ENCODE measurements at regions not wholly inside any gene's neighbourhood (a gene's known extent, or its start where the extent isn't known, plus 50 kb on each side); places are given as distances from the start of the nearest gene placed in this dataset.

DNA sequence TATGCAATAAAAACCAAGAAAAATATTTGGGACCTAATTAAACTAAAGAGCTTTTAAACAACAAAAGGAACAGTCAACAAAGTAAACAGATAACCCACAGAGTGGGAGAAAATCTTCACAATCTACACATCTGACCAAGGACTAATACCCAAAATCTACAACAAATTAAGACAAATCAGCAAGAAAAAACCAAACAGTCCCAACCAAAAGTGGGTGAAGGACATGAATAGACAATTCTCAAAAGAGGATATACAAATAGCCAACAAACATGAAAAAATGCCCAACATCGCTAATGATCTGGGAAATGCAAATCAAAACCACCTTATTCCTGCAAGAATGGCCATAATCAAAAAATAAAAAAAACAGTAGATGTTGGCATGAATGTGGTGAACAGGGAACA lies 250.1 kb downstream of the C1D start:
- no peaks in the 10 kb centered on the region for H3K4me1 ChIP-seq (ENCODE audit: control insufficient read depth, extremely low read depth, insufficient read depth, low read length)
- H3K4me2 ChIP-seq (ENCODE audit: control insufficient read depth, extremely low read depth, insufficient read depth, low read depth, low read length) = no peak overlapping the region
- no peaks in the 10 kb centered on the region for H3K27me3 ChIP-seq (ENCODE audit: control insufficient read depth, extremely low read depth, insufficient read depth, low read length)
- no peaks in the 10 kb centered on the region for H3K36me3 ChIP-seq (ENCODE audit: control insufficient read depth in 2 of 2, extremely low read depth in 1 of 2, insufficient read depth in 2 of 2, low read length in 2 of 2)
- TF ChIP-seq CTCF (optimal IDR thresholded peaks at IDR 0.05 in 1 of 3, IDR thresholded peaks at IDR 0.05 in 1 of 3, conservative IDR thresholded peaks at IDR 0.05 in 1 of 3; ENCODE audit: extremely low read depth in 1 of 3, insufficient read depth in 2 of 3, low read length in 3 of 3) (no peak), EZH2 (IDR thresholded peaks at IDR 0.05; ENCODE audit: low read length) (no peak)
- DNase-seq (ENCODE audit: low read depth, low spot score) (no peak), FAIRE-seq (no peak)
- no peak overlapping the region for H3K4me3 ChIP-seq (ENCODE audit: control insufficient read depth in 2 of 3, extremely low read depth in 1 of 3, insufficient read depth in 2 of 3, low read depth in 1 of 3, low read length in 3 of 3)
- H3K27ac ChIP-seq (ENCODE audit: control insufficient read depth, insufficient read depth, low read length) = no peak overlapping the region
- H4K20me1 ChIP-seq (ENCODE audit: control insufficient read depth, extremely low read depth, insufficient read depth, low read length) = no peaks in the 10 kb centered on the region
- H3K79me2 ChIP-seq (ENCODE audit: control insufficient read depth, insufficient read depth, low read length) = no peaks in the 10 kb centered on the region
- dilution Hi-C loops (cut with MboI; ENCODE audit: extremely low pct_ligation_motif_present, low sequenced_read_pairs) = no loop called here
- H3K9me1 ChIP-seq (ENCODE audit: control insufficient read depth, extremely low read depth, insufficient read depth, low read length) = no peaks in the 10 kb centered on the region
- H2AFZ ChIP-seq (ENCODE audit: control insufficient read depth, low read length) = no peak overlapping the region
- no peak overlapping the region for H3K9ac ChIP-seq (ENCODE audit: control insufficient read depth, extremely low read depth, insufficient read depth, low read length)
- no peaks in the 10 kb centered on the region for H3K9me3 ChIP-seq (ENCODE audit: control insufficient read depth, low read depth, low read length)

GRCh38 chr2:67823726-67824125 lies 239.1 kb downstream of the C1D start:
- TF ChIP-seq CTCF (optimal IDR thresholded peaks at IDR 0.05 in 1 of 3, IDR thresholded peaks at IDR 0.05 in 1 of 3, conservative IDR thresholded peaks at IDR 0.05 in 1 of 3; ENCODE audit: extremely low read depth in 1 of 3, insufficient read depth in 2 of 3, low read length in 3 of 3) (no peak), EZH2 (IDR thresholded peaks at IDR 0.05; ENCODE audit: low read length) (no peak)
- H3K4me1 ChIP-seq (ENCODE audit: control insufficient read depth, extremely low read depth, insufficient read depth, low read length) = peaks cover 5% of the 10 kb centered on the region
- no peaks in the 10 kb centered on the region for H3K9me1 ChIP-seq (ENCODE audit: control insufficient read depth, extremely low read depth, insufficient read depth, low read length)
- no peaks in the 10 kb centered on the region for H4K20me1 ChIP-seq (ENCODE audit: control insufficient read depth, extremely low read depth, insufficient read depth, low read length)
- H3K27me3 ChIP-seq (ENCODE audit: control insufficient read depth, extremely low read depth, insufficient read depth, low read length) = no peaks in the 10 kb centered on the region
- H3K9ac ChIP-seq (ENCODE audit: control insufficient read depth, extremely low read depth, insufficient read depth, low read length) = no peak overlapping the region
- no peaks in the 10 kb centered on the region for H3K36me3 ChIP-seq (ENCODE audit: control insufficient read depth in 2 of 2, extremely low read depth in 1 of 2, insufficient read depth in 2 of 2, low read length in 2 of 2)
- dilution Hi-C loops (cut with MboI; ENCODE audit: extremely low pct_ligation_motif_present, low sequenced_read_pairs) = no loop called here
- H3K79me2 ChIP-seq (ENCODE audit: control insufficient read depth, insufficient read depth, low read length) = no peaks in the 10 kb centered on the region
- FAIRE-seq (no peak), DNase-seq (ENCODE audit: low read depth, low spot score) (no peak)
- no peak overlapping the region for H2AFZ ChIP-seq (ENCODE audit: control insufficient read depth, low read length)
- no peaks in the 10 kb centered on the region for H3K9me3 ChIP-seq (ENCODE audit: control insufficient read depth, low read depth, low read length)
- no peak overlapping the region for H3K27ac ChIP-seq (ENCODE audit: control insufficient read depth, insufficient read depth, low read length)
- no peak overlapping the region for H3K4me3 ChIP-seq (ENCODE audit: control insufficient read depth in 2 of 3, extremely low read depth in 1 of 3, insufficient read depth in 2 of 3, low read depth in 1 of 3, low read length in 3 of 3)
- no peak overlapping the region for H3K4me2 ChIP-seq (ENCODE audit: control insufficient read depth, extremely low read depth, insufficient read depth, low read depth, low read length)
